ENCODE measurements at regions not wholly inside any gene's neighbourhood (a gene's known extent, or its start where the extent isn't known, plus 50 kb on each side); places are given as distances from the start of the nearest gene placed in this dataset.

DNA sequence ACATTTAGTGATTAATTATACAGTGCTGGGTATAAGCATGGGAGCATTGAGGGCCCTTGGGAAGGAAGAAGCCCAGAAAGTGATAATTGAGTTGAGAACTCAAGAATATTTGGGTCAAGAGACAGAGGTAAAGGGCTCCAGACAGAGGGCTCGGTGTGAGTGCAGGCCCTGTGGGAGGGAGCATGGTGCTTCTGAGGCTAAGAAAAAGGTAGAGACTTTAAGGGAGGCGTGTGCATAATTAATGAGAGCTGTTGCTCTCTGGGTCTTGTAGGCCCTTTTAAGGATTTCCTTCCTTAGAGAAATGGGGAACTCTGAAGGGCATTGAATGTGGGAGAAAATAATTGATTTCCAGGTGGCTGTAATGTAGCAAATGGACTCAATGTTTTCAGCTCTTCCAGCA is 735.0 kb upstream of the POU3F3 start:
- Histone ChIP-seq H3K9me3 (no peaks in the 10 kb centered on the region), H3K27me3 (replicated peaks; ENCODE audit: insufficient read depth) (peaks cover 4% of the 10 kb centered on the region), H3K4me3 (no peak overlapping the region), H3K27ac (no peak overlapping the region), H3K36me3 (no peaks in the 10 kb centered on the region), H3K4me1 (ENCODE audit: control insufficient read depth in 1 of 2, low read depth in 2 of 2) (no peaks in the 10 kb centered on the region)
- DNase-seq (ENCODE audit: low spot score) (no peak), ATAC-seq (ENCODE audit: insufficient number of reproducible peaks, low FRiP score, low read depth) (no peak)
- TF ChIP-seq, protein P1, sequence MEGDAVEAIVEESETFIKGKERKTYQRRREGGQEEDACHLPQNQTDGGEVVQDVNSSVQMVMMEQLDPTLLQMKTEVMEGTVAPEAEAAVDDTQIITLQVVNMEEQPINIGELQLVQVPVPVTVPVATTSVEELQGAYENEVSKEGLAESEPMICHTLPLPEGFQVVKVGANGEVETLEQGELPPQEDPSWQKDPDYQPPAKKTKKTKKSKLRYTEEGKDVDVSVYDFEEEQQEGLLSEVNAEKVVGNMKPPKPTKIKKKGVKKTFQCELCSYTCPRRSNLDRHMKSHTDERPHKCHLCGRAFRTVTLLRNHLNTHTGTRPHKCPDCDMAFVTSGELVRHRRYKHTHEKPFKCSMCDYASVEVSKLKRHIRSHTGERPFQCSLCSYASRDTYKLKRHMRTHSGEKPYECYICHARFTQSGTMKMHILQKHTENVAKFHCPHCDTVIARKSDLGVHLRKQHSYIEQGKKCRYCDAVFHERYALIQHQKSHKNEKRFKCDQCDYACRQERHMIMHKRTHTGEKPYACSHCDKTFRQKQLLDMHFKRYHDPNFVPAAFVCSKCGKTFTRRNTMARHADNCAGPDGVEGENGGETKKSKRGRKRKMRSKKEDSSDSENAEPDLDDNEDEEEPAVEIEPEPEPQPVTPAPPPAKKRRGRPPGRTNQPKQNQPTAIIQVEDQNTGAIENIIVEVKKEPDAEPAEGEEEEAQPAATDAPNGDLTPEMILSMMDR (IDR thresholded peaks at IDR 0.05), result no peak

DNA sequence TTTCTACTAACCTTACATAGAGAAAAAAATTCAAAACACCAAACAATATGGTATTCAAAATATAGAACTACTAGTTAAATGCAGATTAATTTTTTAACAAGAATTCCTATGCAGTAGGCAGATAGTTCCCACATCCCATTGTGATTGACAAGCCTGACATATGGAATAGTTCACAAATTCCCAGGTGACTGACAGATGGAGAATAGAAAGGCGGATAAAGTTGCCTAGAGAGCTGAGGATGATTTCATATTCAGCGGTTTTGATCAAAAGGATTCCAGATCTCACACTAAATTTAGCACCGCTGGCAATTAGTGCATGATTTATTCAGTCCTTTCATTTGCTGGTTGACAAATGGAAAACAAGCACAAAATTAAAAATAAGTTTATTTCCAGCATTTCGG is 733.7 kb upstream of the POU3F3 start:
- Histone ChIP-seq H3K4me1 (ENCODE audit: control insufficient read depth in 1 of 2, low read depth in 2 of 2) (no peaks in the 10 kb centered on the region), H3K9me3 (no peaks in the 10 kb centered on the region), H3K27me3 (replicated peaks; ENCODE audit: insufficient read depth) (peaks cover 4% of the 10 kb centered on the region), H3K4me3 (no peak overlapping the region), H3K36me3 (no peaks in the 10 kb centered on the region), H3K27ac (no peak overlapping the region)
- DNase-seq (ENCODE audit: low spot score), result no peak
- TF ChIP-seq, protein P1 (IDR thresholded peaks at IDR 0.05), result no peak
- ATAC-seq (ENCODE audit: insufficient number of reproducible peaks, low FRiP score, low read depth), result no peak

DNA sequence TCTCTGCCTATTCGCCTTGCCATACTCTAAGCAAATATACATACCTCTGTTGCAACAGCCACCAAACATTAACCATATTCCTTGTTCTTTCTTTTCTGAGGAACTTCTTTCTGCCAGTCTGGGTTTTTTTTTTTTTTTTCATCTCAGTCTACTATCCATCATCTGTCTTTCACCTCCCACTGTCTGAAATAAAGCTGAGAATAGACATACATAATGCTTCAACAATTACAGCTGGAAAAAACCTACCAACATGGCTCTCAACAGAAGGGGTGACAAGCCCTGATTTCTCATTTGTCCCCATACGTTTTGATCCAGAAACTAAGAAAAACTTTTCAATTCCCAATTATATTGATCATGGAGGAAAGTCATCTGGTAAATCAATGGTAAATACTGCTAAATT is 728.8 kb upstream of the POU3F3 start:
- DNase-seq (ENCODE audit: low spot score) (no peak), ATAC-seq (ENCODE audit: insufficient number of reproducible peaks, low FRiP score, low read depth) (no peak)
- TF ChIP-seq, protein P1 (IDR thresholded peaks at IDR 0.05), result no peak
- H3K27me3 ChIP-seq (replicated peaks; ENCODE audit: insufficient read depth), result peaks cover 4% of the 10 kb centered on the region
- no peak overlapping the region for H3K27ac ChIP-seq
- no peaks in the 10 kb centered on the region for H3K36me3 ChIP-seq
- H3K4me3 ChIP-seq, result no peak overlapping the region
- H3K4me1 ChIP-seq (ENCODE audit: control insufficient read depth in 1 of 2, low read depth in 2 of 2), result no peaks in the 10 kb centered on the region
- no peaks in the 10 kb centered on the region for H3K9me3 ChIP-seq

DNA sequence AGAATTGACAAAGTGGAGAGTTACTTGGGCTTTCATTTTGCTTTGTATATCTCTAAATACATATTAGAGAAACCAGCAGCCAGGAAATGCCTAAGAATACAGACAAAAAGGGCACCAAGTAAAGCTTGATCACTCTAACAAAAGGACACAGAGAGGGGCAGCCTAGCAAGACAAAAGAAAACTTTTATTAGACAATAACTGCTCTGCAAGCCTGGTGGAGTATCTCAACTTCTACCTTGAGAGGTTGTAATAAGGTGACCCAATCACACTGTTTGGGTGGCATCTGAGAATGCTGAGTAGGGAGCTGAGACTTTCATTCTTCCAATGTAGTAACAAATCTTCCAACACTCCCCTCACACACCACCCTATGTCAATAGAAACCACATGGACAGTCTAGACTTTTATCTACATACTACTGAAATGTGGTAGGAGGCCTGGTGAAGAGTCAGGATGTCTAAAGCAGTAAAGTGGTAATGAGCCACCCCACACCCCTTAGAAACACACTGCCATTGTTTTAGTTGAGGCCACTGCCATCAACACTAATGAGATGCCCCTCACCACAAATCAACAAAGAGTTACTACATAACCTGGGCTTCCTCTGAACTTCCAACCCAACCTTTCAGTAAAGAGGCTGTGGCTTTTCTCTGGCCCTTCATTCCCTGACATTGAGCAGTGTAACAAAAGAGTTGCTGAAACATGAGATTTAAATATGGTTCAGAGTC is 726.7 kb upstream of the POU3F3 start:
- TF ChIP-seq, protein P1 (IDR thresholded peaks at IDR 0.05), result no peak
- H3K4me3 ChIP-seq, result no peak overlapping the region
- no peaks in the 10 kb centered on the region for H3K4me1 ChIP-seq (ENCODE audit: control insufficient read depth in 1 of 2, low read depth in 2 of 2)
- DNase-seq (ENCODE audit: low spot score) (no peak), ATAC-seq (ENCODE audit: insufficient number of reproducible peaks, low FRiP score, low read depth) (no peak)
- no peaks in the 10 kb centered on the region for H3K9me3 ChIP-seq
- no peak overlapping the region for H3K27ac ChIP-seq
- H3K27me3 ChIP-seq (replicated peaks; ENCODE audit: insufficient read depth), result no peaks in the 10 kb centered on the region
- H3K36me3 ChIP-seq, result no peaks in the 10 kb centered on the region

DNA sequence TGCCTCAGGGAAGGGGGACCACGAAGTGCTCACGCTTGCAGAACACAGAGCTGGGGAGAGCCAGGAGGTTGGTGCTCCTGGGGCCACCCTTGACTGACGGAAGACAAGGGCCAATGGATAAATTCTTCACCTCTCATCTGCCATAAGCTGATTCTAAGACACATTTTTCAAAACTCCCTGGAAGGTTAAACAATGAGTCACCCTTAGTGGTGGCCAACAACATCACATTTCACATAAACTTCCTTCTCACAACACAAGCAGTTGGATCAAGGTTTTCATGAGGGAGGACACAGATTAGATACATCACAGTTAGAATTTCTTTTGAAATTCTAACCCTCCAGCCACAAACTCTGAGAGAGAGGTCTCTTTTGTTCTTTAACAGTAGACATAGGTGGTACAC is 713.6 kb upstream of the POU3F3 start:
- no peaks in the 10 kb centered on the region for H3K36me3 ChIP-seq

More for the DNA sequence above, 713.6 kb upstream of the POU3F3 start:
- H3K4me3 ChIP-seq, result no peak overlapping the region
- no peak overlapping the region for H3K27ac ChIP-seq
- ATAC-seq (ENCODE audit: insufficient number of reproducible peaks, low FRiP score, low read depth), result no peak
- no peak for DNase-seq (ENCODE audit: low spot score)
- TF ChIP-seq, protein P1 (IDR thresholded peaks at IDR 0.05), result no peak
- no peaks in the 10 kb centered on the region for H3K9me3 ChIP-seq
- H3K4me1 ChIP-seq (ENCODE audit: control insufficient read depth in 1 of 2, low read depth in 2 of 2), result no peaks in the 10 kb centered on the region
- H3K27me3 ChIP-seq (replicated peaks; ENCODE audit: insufficient read depth), result no peaks in the 10 kb centered on the region

All from thoracic aorta (tissue), 2 donors.